NT2/D1 (cell line): ENCODE measurements at regions not wholly inside any gene's neighbourhood (a gene's known extent, or its start where the extent isn't known, plus 50 kb on each side); places are given as distances from the start of the nearest gene placed in this dataset.

Experiments
- SUZ12 ChIP-seq: IDR thresholded peaks from 2 replicates; pipeline ENCODE4 v1.6.1; 2011; ENCODE audit not compliant: insufficient read length, insufficient read depth; ENCODE audit errors: extremely low read depth
- YY1 ChIP-seq: IDR thresholded peaks from 2 replicates; pipeline ENCODE4 v1.6.1; 2011; ENCODE audit not compliant: insufficient read length, insufficient read depth
- ZNF274 ChIP-seq: IDR thresholded peaks from 2 replicates; pipeline ENCODE4 v1.6.1; 2011; ENCODE audit warnings: mild to moderate bottlenecking, low read depth, low read length

DNA sequence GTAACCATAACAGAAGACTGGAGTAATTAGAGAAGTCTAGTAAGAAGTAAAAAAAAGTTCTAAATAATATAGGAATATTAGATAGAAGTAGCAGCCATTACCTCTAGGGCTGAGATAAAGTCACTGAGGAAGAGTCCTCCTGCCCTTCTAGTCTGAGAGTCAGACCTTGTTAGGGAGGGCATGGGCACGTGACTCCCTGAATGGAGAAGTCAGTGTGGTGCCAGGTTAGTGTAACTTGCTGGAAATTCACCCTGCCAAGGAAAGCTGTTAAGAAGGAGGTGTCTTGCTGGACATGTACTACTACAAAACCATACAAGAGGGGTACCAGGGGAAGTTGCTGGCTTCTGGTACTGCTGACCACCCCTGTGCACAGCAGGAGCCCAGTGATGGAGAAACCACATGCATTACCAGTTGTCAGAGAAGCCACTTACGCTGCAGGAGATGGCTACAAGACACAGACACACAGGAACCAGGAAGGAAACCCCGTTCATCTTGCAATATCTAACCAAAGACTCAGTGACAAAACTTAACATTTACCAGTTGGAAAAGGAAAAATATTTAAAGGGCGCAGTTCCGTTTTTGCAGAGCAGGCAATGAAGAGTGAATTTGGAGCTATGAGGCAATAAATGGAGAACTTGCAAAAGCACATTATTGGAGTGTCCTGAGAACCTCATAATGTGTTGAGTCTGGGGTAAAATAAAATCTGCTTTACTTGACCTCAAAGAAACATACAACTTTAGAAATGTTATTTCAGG lies 77.2 kb upstream of the TLK1 start:
- TF ChIP-seq ZNF274 (no peak), SUZ12 (no peak), YY1 (no peak)
